Neutrophil (primary cell): ENCODE measurements at regions not wholly inside any gene's neighbourhood (a gene's known extent, or its start where the extent isn't known, plus 50 kb on each side); places are given as distances from the start of the nearest gene placed in this dataset.

Experiments used
- H3K27ac ChIP-seq: fragments of 200-600 bp; sonication (generic); 2 replicates; pipeline ENCODE4 v1.5.1; 2016; ENCODE audit warnings: mild to moderate bottlenecking, moderate library complexity
- H3K27me3 ChIP-seq: fragments of 200-600 bp; sonication (generic); 2 replicates; pipeline ENCODE4 v1.6.0; 2016; ENCODE audit warnings: mild to moderate bottlenecking
- H3K36me3 ChIP-seq: fragments of 200-600 bp; sonication (generic); 2 replicates; pipeline ENCODE4 v1.5.1; 2017
- H3K4me1 ChIP-seq, 2 experiments: fragments of 200-600 bp in 1 of 2; sonication (generic) in 1 of 2; 1 replicate in 1 of 2; 2 replicates in 1 of 2; pipeline versions ENCODE4 v1.5.1 to v1.6.1; 2013 to 2016; ENCODE audit warnings: low read depth in 1 of 2, low read length in 1 of 2, mild to moderate bottlenecking in 1 of 2, moderate library complexity in 1 of 2; ENCODE audit not compliant: control insufficient read depth in 1 of 2, insufficient read depth in 1 of 2
- H3K4me3 ChIP-seq, 2 experiments: fragments of 200-600 bp in 1 of 2; sonication (generic) in 1 of 2; 1 replicate in 1 of 2; 2 replicates in 1 of 2; pipeline ENCODE4 v1.5.1; 2013 to 2016; ENCODE audit warnings: low read depth in 1 of 2, low read length in 1 of 2, mild to moderate bottlenecking in 1 of 2, moderate library complexity in 1 of 2
- H3K9me3 ChIP-seq: fragments of 200-600 bp; sonication (generic); 2 replicates; pipeline ENCODE4 v1.5.1; 2016
- CTCF ChIP-seq: fragments of 200-600 bp; sonication (generic); IDR thresholded peaks from 2 replicates; pipeline ENCODE4 v1.5.1; 2016; ENCODE audit warnings: antibody characterized with exemption

GRCh38 chr5:166860426-166860825 lies 1431.0 kb upstream of the WWC1 start:
- no peaks in the 10 kb centered on the region for H3K9me3 ChIP-seq
- no peaks in the 10 kb centered on the region for H3K27me3 ChIP-seq
- no peak for TF ChIP-seq CTCF
- H3K27ac ChIP-seq, result no peak overlapping the region
- H3K36me3 ChIP-seq, result no peaks in the 10 kb centered on the region
- H3K4me3 ChIP-seq, result no peak overlapping the region
- H3K4me1 ChIP-seq, result no peaks in the 10 kb centered on the region

GRCh38 chr5:166862581-166862980 lies 1428.9 kb upstream of the WWC1 start:
- Histone ChIP-seq H3K27me3 (no peaks in the 10 kb centered on the region), H3K36me3 (no peaks in the 10 kb centered on the region), H3K27ac (no peak overlapping the region), H3K4me3 (no peak overlapping the region), H3K4me1 (no peaks in the 10 kb centered on the region), H3K9me3 (no peaks in the 10 kb centered on the region)
- no peak for TF ChIP-seq CTCF

- Histone ChIP-seq H3K27ac (no peak overlapping the region), H3K4me3 (no peak overlapping the region), H3K27me3 (no peaks in the 10 kb centered on the region), H3K4me1 (no peaks in the 10 kb centered on the region), H3K9me3 (no peaks in the 10 kb centered on the region), H3K36me3 (no peaks in the 10 kb centered on the region)
- no peak for TF ChIP-seq CTCF
Observed at GRCh38 chr5:166865206-166865605, 1426.2 kb upstream of the WWC1 start.

GRCh38 chr5:166880456-166880855 lies 1411.0 kb upstream of the WWC1 start:
- Histone ChIP-seq H3K4me3 (no peak overlapping the region), H3K27me3 (no peaks in the 10 kb centered on the region), H3K27ac (no peak overlapping the region), H3K9me3 (no peaks in the 10 kb centered on the region), H3K4me1 (no peaks in the 10 kb centered on the region), H3K36me3 (no peaks in the 10 kb centered on the region)
- no peak for TF ChIP-seq CTCF

GRCh38 chr5:166881802-166882201 lies 1409.6 kb upstream of the WWC1 start:
- no peak for TF ChIP-seq CTCF

GRCh38 chr5:166883016-166883415 lies 1408.4 kb upstream of the WWC1 start:
- H3K9me3 ChIP-seq, result no peaks in the 10 kb centered on the region
- no peak overlapping the region for H3K27ac ChIP-seq
- H3K27me3 ChIP-seq, result no peaks in the 10 kb centered on the region
- no peaks in the 10 kb centered on the region for H3K36me3 ChIP-seq
- TF ChIP-seq CTCF, result no peak
- no peak overlapping the region for H3K4me3 ChIP-seq
- H3K4me1 ChIP-seq, result no peaks in the 10 kb centered on the region

More at GRCh38 chr5:166881802-166882201, 1409.6 kb upstream of the WWC1 start:
- Histone ChIP-seq H3K9me3 (no peaks in the 10 kb centered on the region), H3K27ac (no peak overlapping the region), H3K36me3 (no peaks in the 10 kb centered on the region), H3K27me3 (no peaks in the 10 kb centered on the region), H3K4me1 (no peaks in the 10 kb centered on the region), H3K4me3 (no peak overlapping the region)
